Chondrocyte (in vitro differentiated cells): ENCODE measurements at regions not wholly inside any gene's neighbourhood (a gene's known extent, or its start where the extent isn't known, plus 50 kb on each side); places are given as distances from the start of the nearest gene placed in this dataset.
A peak's percentile ranks its signal among the peaks of the same experiment; 100 is the strongest.
"Not testable (repeated sequence)": the region's sequence is repeated elsewhere in the genome, so short reads cannot be mapped to it uniquely, and the experiment has no call there.

Source experiments
- DNase-seq: peaks from one replicate; pipeline ENCODE4 v3.0.0; 2021; ENCODE audit warnings: mixed read lengths, low spot score
- H3K27ac Mint-ChIP-seq: one replicate; pipeline ENCODE4 v1.8.0; 2021; ENCODE audit warnings: mild to moderate bottlenecking, moderate library complexity, mixed read lengths; ENCODE audit not compliant: unreplicated experiment
- H3K27me3 Mint-ChIP-seq: 2 replicates; pipeline ENCODE4 v1.8.0; 2021; ENCODE audit warnings: low read depth, mixed read lengths
- H3K36me3 Mint-ChIP-seq: 2 replicates; pipeline ENCODE4 v1.8.0; 2021; ENCODE audit warnings: low read depth, mixed read lengths
- H3K4me1 Mint-ChIP-seq: 2 replicates; pipeline ENCODE4 v1.8.0; 2021; ENCODE audit warnings: low read depth, mild to moderate bottlenecking, mixed read lengths
- H3K4me3 Mint-ChIP-seq: one replicate; pipeline ENCODE4 v1.8.0; 2021; ENCODE audit warnings: mild to moderate bottlenecking, moderate library complexity, mixed read lengths; ENCODE audit not compliant: unreplicated experiment
- H3K9me3 Mint-ChIP-seq: 2 replicates; pipeline ENCODE4 v1.8.0; 2021; ENCODE audit warnings: low read depth, mixed read lengths
- TF ChIP-seq, protein P1 (sequence below): fragments of 200-600 bp; sonication (generic); IDR thresholded peaks from 2 replicates; pipeline ENCODE4 v1.5.0; 2021; ENCODE audit warnings: antibody characterized with exemption, mild to moderate bottlenecking, moderate library complexity

DNA sequence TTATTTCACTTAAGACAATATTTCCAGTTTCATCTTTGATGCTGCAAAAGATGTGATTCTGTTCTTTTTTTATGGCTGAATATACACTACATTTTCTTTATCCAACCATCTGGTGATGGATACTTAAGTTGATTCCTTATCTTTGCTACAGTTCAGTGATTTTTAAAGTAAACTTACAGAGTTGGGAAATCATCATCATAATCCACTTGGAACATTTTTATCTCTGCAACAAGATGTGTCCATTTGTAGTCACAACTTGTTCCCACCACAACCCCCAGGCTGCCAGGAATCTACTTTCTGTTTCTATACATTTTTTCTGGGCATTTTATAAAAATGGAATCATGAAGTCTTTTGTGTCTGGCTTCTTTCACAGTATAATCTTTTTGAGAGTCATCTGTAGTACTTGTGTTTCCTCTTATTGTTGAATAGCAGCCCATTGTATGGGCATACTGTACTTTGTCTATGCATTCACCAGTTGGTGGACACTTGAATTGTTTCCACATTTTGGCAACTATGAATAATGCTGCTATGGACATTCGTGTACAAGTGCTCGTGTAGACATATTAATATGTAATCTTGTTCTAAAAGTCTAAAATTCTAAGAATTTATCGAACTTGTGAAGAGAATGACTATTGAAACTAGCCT is 212.5 kb upstream of the DDHD1 start:
- H3K9me3 Mint-ChIP-seq = peaks cover 4% of the 10 kb centered on the region
- no peak for DNase-seq
- no peak overlapping the region for H3K4me3 Mint-ChIP-seq
- H3K27me3 Mint-ChIP-seq = no peaks in the 10 kb centered on the region
- peaks cover 61% of the 10 kb centered on the region for H3K4me1 Mint-ChIP-seq
- H3K36me3 Mint-ChIP-seq = no peaks in the 10 kb centered on the region
- TF ChIP-seq, protein P1, sequence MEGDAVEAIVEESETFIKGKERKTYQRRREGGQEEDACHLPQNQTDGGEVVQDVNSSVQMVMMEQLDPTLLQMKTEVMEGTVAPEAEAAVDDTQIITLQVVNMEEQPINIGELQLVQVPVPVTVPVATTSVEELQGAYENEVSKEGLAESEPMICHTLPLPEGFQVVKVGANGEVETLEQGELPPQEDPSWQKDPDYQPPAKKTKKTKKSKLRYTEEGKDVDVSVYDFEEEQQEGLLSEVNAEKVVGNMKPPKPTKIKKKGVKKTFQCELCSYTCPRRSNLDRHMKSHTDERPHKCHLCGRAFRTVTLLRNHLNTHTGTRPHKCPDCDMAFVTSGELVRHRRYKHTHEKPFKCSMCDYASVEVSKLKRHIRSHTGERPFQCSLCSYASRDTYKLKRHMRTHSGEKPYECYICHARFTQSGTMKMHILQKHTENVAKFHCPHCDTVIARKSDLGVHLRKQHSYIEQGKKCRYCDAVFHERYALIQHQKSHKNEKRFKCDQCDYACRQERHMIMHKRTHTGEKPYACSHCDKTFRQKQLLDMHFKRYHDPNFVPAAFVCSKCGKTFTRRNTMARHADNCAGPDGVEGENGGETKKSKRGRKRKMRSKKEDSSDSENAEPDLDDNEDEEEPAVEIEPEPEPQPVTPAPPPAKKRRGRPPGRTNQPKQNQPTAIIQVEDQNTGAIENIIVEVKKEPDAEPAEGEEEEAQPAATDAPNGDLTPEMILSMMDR = no peak
- peak overlapping the region; percentile 60 for H3K27ac Mint-ChIP-seq

DNA sequence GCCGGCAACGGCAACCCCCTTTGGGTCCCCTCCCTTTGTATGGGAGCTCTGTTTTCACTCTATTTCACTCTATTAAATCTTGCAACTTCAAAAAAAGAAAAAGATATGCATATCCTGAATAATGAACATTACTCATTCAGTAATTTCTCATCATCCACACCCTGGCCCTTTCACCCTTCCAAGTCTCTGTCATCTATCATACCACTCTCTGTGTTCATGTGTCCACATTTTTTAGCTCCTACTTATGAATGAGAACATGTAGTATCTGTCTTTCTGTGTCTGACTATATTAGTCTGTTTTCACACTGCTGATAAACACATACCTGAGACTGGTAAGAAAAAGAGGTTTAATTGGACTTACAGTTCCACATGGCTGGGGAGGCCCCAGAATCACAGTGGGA is 209.8 kb upstream of the DDHD1 start:
- not testable (repeated sequence) for H3K4me3 Mint-ChIP-seq, H3K36me3 Mint-ChIP-seq, H3K9me3 Mint-ChIP-seq, DNase-seq, H3K27ac Mint-ChIP-seq, H3K27me3 Mint-ChIP-seq
- H3K4me1 Mint-ChIP-seq = peaks cover 34% of the 10 kb centered on the region

DNA sequence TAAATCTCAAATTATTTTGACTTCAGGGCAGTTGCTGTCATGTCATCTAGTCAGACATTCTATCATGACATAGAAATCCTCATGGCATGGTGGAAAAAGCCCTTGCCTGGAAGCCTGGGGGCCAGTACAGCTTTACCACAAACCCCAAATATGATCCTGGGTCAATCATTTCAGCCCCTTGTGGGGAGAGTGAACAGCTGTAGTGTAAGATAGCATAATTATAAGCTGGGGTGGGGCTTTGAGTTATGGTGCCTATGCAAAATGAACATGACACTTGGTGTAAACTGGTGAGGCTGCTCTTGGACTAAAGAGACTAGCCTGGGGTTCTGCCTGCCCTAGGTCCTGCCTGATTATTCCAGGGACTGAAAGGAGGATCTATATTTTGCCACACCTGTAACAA is 207.7 kb upstream of the DDHD1 start:
- TF ChIP-seq, protein P1 = no peak
- H3K9me3 Mint-ChIP-seq = peaks cover 4% of the 10 kb centered on the region
- H3K27ac Mint-ChIP-seq = no peak overlapping the region
- no peak overlapping the region for H3K4me3 Mint-ChIP-seq
- no peaks in the 10 kb centered on the region for H3K36me3 Mint-ChIP-seq
- peaks cover 28% of the 10 kb centered on the region for H3K4me1 Mint-ChIP-seq
- DNase-seq = no peak
- no peaks in the 10 kb centered on the region for H3K27me3 Mint-ChIP-seq

DNA sequence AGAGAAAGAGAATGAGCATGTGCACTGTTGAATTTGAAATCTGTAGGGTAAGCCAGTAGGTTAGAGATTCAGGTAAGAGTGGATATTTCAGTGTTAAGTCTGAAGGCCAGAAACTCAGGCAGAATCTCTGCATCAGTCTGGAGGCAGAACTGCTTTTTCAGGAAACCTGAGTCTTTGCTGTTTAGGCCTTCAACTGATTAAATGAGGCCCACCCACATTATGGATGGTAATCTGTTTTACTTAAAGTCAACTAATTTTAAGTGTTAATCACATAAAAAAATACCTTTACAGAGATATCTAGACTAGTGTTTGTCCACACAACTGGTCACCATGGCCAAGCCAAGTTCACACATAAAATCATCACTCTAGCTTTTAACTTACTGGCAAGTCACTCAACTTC is 205.0 kb upstream of the DDHD1 start:
- DNase-seq = no peak
- TF ChIP-seq, protein P1 = no peak
- peaks cover 4% of the 10 kb centered on the region for H3K9me3 Mint-ChIP-seq
- H3K27me3 Mint-ChIP-seq = no peaks in the 10 kb centered on the region
- H3K4me3 Mint-ChIP-seq = no peak overlapping the region
- H3K27ac Mint-ChIP-seq = no peak overlapping the region
- H3K36me3 Mint-ChIP-seq = no peaks in the 10 kb centered on the region
- H3K4me1 Mint-ChIP-seq = peaks cover 36% of the 10 kb centered on the region

DNA sequence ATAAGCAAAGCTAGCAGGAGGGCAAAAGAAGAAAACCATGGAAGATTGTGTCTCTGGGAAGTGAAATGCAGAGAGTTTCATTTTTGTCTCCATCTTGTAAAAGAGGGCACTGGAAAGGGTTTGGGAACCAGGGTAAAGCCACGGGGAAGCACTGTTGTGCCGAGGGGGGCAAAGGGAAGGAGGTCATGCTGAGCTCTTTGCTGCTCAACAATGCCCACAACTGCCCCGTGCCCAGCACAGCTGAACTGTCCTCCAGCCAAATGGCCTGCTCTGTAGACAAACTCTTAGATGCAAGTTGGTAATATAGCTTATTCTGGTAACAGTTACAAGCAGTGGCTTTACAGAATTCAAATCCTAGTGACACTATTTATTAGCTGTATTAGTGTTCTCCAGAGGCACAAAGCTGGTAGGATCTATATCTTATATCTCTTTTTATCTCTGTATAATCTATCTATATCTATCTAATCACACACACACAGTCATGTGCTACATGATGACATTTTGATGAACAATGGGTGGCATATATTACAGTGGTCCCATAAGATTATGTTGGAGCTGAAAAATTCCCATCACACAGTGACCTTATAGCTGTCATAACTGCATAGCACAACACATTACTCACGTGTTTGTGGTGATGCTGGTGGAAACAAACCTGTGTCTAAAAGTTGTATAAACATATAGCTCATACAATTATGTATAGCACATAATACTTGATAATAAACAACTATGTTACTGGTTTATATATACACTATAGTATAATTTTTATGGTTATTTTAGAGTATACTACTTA is 203.4 kb upstream of the DDHD1 start:
- Mint-ChIP-seq H3K4me3 (no peak overlapping the region), H3K4me1 (peaks cover 34% of the 10 kb centered on the region), H3K36me3 (no peaks in the 10 kb centered on the region), H3K27ac (peak overlapping the region; percentile 66), H3K27me3 (no peaks in the 10 kb centered on the region), H3K9me3 (no peaks in the 10 kb centered on the region)
- TF ChIP-seq, protein P1 = no peak
- no peak for DNase-seq
